KBM-7 (cell line): ENCODE measurements at regions not wholly inside any gene's neighbourhood (a gene's known extent, or its start where the extent isn't known, plus 50 kb on each side); places are given as distances from the start of the nearest gene placed in this dataset.

Experiments used
- DNase-seq: peaks from one replicate; pipeline ENCODE4 v3.0.0-alpha.2; 2015
- in situ Hi-C: fragments of 300-500 bp; cut with MboI; formaldehyde crosslinking; loops from 2 replicates; pipeline ENCODE4 v1.14.3; 2020; ENCODE audit warnings: low sequenced_read_pairs, low pct_unique_long_range_greater_than_20kb, mixed read lengths

DNA sequence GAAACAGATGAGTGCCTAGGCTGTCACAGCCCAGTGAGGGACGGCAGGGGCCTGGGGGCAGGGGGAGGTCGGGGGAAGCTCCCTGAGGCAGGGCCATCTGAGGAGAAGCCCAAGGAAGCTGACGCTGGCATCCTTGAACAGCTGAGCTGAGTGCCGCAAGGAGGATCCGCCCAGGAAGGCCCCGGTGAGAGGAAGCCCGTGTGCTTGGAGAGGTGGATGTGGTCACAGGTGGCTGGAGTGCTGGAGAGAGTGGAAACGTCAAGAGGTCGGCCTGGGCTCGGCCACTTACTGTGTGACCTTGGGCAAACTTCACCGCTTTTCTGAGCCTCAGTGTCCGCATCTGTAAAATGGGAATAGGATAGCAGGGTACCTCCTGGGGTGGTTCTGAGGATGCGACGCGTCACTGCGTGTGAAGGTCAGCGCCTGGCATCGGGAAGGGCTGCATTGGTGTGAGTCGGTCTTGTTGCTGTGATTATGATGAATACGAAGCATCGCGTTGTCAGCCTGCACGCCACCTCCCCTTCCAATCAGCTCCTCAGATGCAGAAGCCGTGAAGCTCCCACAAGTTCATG is 116.1 kb upstream of the PTPN1 start:
- in situ Hi-C loops: no loop called here
- no peak for DNase-seq

GRCh38 chr20:50394569-50394968 is 115.6 kb upstream of the PTPN1 start:
- in situ Hi-C loops: no loop called here
- DNase-seq: peak; percentile 84

- DNase-seq: no peak
- in situ Hi-C loops: no loop called here
Measured at GRCh38 chr20:50395251-50395729, 114.9 kb upstream of the PTPN1 start.

- in situ Hi-C loops: no loop called here
- DNase-seq: no peak
Measured at GRCh38 chr20:50395914-50396488, 114.2 kb upstream of the PTPN1 start.

- in situ Hi-C loops: no loop called here
- DNase-seq: no peak
Measured at GRCh38 chr20:50396623-50397022, 113.6 kb upstream of the PTPN1 start.

- DNase-seq: no peak
- in situ Hi-C loops: no loop called here
Measured at GRCh38 chr20:50397058-50397457, 113.1 kb upstream of the PTPN1 start.

DNA sequence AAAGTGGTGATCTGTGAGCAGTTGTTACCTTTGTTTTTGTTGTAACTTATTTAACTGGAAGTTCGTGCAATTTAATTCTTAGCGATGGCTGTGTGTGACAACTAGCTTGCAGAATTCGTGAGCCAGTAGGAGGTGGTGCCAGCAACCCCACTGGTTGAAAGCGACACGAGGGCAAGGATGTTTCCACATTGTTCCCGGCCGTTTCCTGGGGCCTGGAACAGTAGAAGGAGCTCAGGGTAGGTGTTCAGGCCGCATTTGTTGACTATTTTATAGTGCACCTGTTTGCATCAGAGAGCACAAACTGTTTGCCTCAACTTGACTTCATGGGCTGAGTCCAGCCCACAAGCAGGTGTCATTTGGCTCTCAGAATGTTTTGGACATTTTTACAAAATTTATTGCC is 112.1 kb upstream of the PTPN1 start:
- in situ Hi-C loops: no loop called here

GRCh38 chr20:50398471-50398820 is 111.7 kb upstream of the PTPN1 start:
- in situ Hi-C loops: no loop called here
- no peak for DNase-seq

More for the DNA sequence above, 112.1 kb upstream of the PTPN1 start:
- DNase-seq: no peak

DNA sequence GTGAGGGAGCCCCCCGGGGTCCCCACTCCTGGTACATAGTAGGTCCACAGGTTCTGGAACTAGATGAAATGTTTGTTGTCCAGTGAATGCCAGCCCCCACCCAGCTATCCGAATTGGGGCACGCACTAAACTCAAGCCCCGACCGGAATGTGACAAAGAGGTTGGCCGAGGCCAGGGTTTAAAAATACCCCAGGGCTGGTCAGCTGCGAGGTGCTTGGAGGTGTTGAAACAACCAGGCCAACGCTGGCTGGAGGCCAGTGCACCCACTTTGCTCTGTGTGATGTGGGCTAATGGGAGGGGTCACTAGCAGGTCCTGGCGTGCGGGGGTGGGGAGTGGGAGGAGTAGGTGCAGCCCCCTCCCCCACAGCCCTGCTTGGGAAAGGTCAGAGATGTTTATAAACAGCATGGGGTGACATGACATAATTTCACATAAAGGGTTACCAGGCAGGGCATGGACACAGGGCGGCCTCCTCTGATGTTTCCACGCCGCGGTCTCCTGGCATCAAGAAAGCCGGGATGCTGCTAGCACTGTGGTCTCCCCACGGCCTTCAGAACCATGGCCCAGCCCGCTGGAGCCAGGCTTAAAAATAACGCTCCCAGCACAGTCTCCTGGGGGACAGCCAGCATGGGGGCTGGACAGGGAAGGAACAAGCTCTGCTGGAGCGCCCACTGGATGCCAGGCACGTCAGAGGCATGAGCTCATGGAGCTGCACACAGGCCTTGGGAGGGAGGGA is 111.2 kb upstream of the PTPN1 start:
- DNase-seq: no peak
- in situ Hi-C loops: no loop called here

GRCh38 chr20:50399555-50399916 is 110.6 kb upstream of the PTPN1 start:
- in situ Hi-C loops: no loop called here

GRCh38 chr20:50399917-50400704 is 110.1 kb upstream of the PTPN1 start:
- no peak for DNase-seq
- in situ Hi-C loops: no loop called here

More at GRCh38 chr20:50399555-50399916, 110.6 kb upstream of the PTPN1 start:
- no peak for DNase-seq

GRCh38 chr20:50400705-50401586 is 109.2 kb upstream of the PTPN1 start:
- in situ Hi-C loops: no loop called here
- no peak for DNase-seq

DNA sequence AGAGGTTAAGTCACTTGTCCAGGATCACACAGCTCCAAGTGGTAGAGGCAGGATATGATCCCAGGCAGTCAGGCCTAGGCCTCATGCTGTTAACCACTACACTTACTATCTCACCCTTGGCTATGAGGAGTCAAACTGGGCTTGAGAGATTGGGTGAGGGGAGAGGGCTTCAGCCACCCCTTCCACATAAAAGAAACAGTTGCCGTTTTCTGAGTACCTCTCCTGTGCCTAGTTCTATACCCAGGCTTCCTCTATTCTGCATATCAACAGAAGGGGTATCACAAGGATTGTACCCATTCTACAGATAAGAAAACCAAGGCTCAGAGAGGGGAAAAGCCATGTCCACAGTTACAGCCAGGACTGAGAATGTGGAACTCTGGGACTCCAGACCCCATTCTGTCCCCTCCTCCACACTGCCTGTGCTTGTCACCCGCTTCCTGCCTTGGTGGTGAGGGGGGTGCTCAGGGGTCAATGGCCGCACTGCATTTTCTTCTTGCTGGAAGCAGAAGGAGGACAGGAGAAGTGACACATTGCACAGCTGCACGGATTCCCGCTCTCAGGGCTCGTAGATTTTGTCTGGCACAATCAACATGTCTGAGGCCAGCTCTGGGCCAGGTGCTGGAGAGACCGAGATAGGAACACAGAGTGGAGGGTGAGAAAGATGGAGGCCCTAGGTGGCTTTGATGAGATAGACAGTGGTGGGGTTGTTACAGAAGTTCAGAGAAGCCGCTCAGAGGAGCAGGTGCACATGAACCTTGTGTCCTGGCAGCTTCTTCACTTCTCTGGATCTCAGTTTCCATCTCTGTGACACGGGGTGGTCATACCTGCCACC is 108.4 kb upstream of the PTPN1 start:
- in situ Hi-C loops: no loop called here
- no peak for DNase-seq

DNA sequence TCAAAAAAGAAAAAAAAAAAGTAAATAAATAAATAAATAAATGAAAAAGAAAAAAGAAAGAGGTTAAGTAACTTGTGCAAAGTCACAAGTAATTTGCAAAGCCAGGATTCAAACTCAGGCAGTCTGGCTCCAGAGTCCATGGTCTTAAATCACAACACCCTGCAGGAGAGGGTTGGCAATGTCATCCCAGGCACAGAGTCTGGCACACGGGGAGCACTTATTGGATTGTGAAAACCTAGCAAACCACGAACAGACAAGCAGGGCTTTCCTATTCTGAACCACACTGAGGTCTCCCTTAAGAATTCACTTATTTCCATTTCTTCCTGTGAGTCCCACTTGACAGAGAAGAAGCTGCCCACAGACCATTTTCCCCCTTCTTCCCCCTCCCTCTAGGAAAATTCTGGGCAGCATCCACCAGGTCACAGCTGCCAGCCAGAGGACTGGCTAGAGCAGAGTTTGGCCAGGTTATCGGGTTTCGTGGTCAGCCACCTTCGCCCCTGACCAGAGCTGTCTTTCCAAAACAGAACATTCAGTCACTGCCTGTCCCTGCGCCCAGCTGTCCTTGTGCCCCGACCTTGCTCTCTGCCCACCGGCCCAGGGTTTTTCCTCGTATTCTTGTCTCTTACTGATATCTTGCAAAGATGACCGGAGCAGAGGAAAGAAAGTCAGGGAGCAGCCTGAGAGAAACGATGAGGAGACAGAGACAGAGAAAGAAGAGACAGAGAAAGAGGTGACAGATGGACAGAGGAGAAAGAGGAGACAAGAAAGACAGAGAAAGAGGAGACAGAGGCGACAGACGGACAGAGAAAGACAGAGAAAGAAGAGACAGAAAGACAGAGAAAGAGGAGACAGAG is 106.4 kb upstream of the PTPN1 start:
- in situ Hi-C loops: no loop called here

GRCh38 chr20:50404419-50405234 is 105.6 kb upstream of the PTPN1 start:
- in situ Hi-C loops: no loop called here
- DNase-seq: no peak

More for the DNA sequence above, 106.4 kb upstream of the PTPN1 start:
- no peak for DNase-seq

GRCh38 chr20:50405235-50405914 is 104.8 kb upstream of the PTPN1 start:
- in situ Hi-C loops: no loop called here

More at GRCh38 chr20:50405235-50405914, 104.8 kb upstream of the PTPN1 start:
- no peak for DNase-seq
